Heart left ventricle (tissue), 16 donors: ENCODE measurements at regions not wholly inside any gene's neighbourhood (a gene's known extent, or its start where the extent isn't known, plus 50 kb on each side); places are given as distances from the start of the nearest gene placed in this dataset.
A peak's percentile ranks its signal among the peaks of the same experiment; 100 is the strongest.

ENCODE experiments used
- ATAC-seq, 4 donors: fragments of 200-7000 bp; cut with Tn5 transposase; one replicate each; pipeline ENCODE4 v1.9.1; 2020 to 2022; ENCODE audit warnings: moderate library complexity in 4 of 4, mild to moderate bottlenecking in 3 of 4, moderate number of reproducible peaks in 1 of 4
- DNase-seq, 5 donors: peaks; one replicate each; pipeline ENCODE4 v3.0.0-alpha.2; 2020
- H3K27ac ChIP-seq, 12 donors: fragments of 200-600 bp; sonication (generic) in 4 of 12; one replicate each; pipeline versions ENCODE4 v1.5.0 to v1.8.0; 2016 to 2022; ENCODE audit warnings: mild to moderate bottlenecking in 2 of 12
- H3K27me3 ChIP-seq, 9 donors: fragments of 200-600 bp; sonication (generic) in 2 of 9; one replicate each; pipeline versions ENCODE4 v1.5.1 to v1.8.0; 2016 to 2022; ENCODE audit warnings: mild to moderate bottlenecking in 3 of 9
- H3K36me3 ChIP-seq, 9 donors: fragments of 200-600 bp; sonication (generic) in 2 of 9; one replicate each; pipeline versions ENCODE4 v1.5.0 to v1.8.0; 2018 to 2022; ENCODE audit warnings: mild to moderate bottlenecking in 2 of 9
- H3K4me1 ChIP-seq, 12 donors: fragments of 200-600 bp; sonication (generic) in 4 of 12; one replicate each; pipeline versions ENCODE4 v1.5.0 to v1.8.0; 2016 to 2022; ENCODE audit warnings: mild to moderate bottlenecking in 3 of 12
- H3K4me3 ChIP-seq, 12 donors: fragments of 200-600 bp; sonication (generic) in 4 of 12; one replicate each; pipeline versions ENCODE4 v1.5.0 to v1.8.0; 2017 to 2022; ENCODE audit warnings: mild to moderate bottlenecking in 9 of 12, moderate library complexity in 4 of 12
- H3K9me3 ChIP-seq, 12 donors: fragments of 200-600 bp; sonication (generic) in 4 of 12; one replicate each; pipeline versions ENCODE4 v1.5.0 to v1.8.0; 2016 to 2022; ENCODE audit warnings: mild to moderate bottlenecking in 1 of 12
- POLR2A ChIP-seq, 2 donors: fragments of 450-650 bp; IDR thresholded peaks; one replicate each; pipeline ENCODE4 v1.6.1; 2017; ENCODE audit warnings: antibody characterized with exemption in 2 of 2, mild to moderate bottlenecking in 2 of 2, moderate library complexity in 2 of 2
- WGBS, 4 donors: extraction: QIAGEN DNeasy Blood & Tissue Kit in 2 of 4; methylation state at CpG; one replicate each; pipeline versions ENCODE4 v1.1.5 to v1.1.7; 2013 to 2018; 5-methylcytosine and 5-hydroxymethylcytosine counted together
- intact Hi-C, 10 donors: fragments of 100-400 bp; cut with DNase I; formaldehyde crosslinking; loops; one replicate each; pipeline versions ENCODE4 v1.11.1 to v1.14.2; 2022
- TF ChIP-seq, protein P1 (sequence below), 12 donors: fragments of 200-600 bp; sonication (generic) in 4 of 12; IDR thresholded peaks; one replicate each; pipeline versions ENCODE4 v1.5.0 to v1.8.0; 2018 to 2022; ENCODE audit warnings: antibody characterized with exemption in 12 of 12, mild to moderate bottlenecking in 5 of 12
- donor health status: ischemic (EF 13 %, LVEDD 7.1; RV severe dilation, severe dysfunction).
- donor health status: healthy with polysubstance abuse.
- donor health status: DM: no; HTN: yes; CAD: no.
- donor health status: DM: no; HTN: no; CAD: no.
- donor health status: ischemic (EF 25% LVEDD 6.9; RV normal size, moderate dysfunction).
- donor health status: ischemic (EF 25% LVEDD 5.7; RV mildly dilated, moderate dysfunction).
- donor health status: healthy.
- donor health status: DM: yes; HTN: yes; CAD: no.
- donor health status: ischemic (EF 35%, LVEDD 5.7; RV mildly dilated, moderate dysfunction).
- donor health status: nonischemic (EF 11% LVEDD 7.7; RV severe dilation, severe dysfunction).
- donor health status: DM: yes; HTN: yes; CAD: no.
- donor health status: PGD.
- donor health status: ischemic (EF 29% LVEDD 5.4; RV normal size, mild dysfunction).
- donor health status: nonischemic (EF 23%, LVEDD 6.1; RV moderate dilation, normal function).

DNA sequence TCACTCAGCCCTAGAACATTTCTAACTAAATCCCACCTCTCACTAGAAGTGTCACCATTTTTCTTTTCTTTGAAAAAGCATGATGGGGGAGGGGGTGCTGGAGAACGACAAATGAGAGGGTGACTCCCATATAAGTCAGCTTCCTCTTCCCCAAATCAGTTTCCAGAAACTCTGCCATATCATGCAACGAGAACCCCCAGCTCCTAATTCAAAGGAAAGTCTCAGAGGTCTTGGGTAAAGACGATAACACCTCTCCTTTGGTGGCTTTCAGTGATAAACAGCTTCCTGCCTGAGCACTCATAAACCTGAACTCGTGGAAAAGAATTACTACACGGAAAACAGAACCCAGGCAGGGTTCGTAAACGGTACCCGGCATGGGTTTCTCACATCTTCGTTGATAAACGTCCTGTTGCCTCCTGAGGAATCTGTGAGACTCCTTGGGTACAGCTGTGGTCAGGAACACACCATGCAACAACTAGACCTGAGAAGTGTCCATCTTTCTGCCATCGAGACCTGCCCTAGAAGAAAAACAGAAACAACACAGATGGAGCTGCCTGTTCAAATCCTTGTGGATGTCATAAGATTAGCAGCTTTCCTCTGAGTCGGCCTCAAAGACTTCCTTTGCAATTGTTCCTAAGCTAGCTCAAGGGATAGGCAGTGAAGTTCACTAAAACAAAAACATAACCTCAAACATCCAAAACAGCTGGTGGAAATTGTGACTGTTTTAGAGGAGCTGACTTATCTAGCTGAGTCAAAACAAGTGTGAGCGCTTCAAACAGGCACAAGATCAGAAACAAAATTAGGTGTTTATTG is 185.8 kb upstream of the PRDM1 start:
- DNase-seq (no peak), ATAC-seq (peak in 3 of 4 donors; percentile 46 to 71 (median 55))
- intact Hi-C loops: no loop called here
- peak overlapping the region in 4 of 12 donors; percentile 4 to 56 (median 32) for H3K27ac ChIP-seq
- H3K36me3 ChIP-seq: no peaks in the 10 kb centered on the region
- no peaks in the 10 kb centered on the region for H3K27me3 ChIP-seq
- no peak overlapping the region for H3K4me3 ChIP-seq
- WGBS, 4 donors: 53 to 70% (median 60%) methylated on average over 13 of the region's 13 CpGs
- H3K9me3 ChIP-seq: no peaks in the 10 kb centered on the region
- no peak for TF ChIP-seq POLR2A (IDR thresholded peaks at IDR 0.05)
- TF ChIP-seq, protein P1, sequence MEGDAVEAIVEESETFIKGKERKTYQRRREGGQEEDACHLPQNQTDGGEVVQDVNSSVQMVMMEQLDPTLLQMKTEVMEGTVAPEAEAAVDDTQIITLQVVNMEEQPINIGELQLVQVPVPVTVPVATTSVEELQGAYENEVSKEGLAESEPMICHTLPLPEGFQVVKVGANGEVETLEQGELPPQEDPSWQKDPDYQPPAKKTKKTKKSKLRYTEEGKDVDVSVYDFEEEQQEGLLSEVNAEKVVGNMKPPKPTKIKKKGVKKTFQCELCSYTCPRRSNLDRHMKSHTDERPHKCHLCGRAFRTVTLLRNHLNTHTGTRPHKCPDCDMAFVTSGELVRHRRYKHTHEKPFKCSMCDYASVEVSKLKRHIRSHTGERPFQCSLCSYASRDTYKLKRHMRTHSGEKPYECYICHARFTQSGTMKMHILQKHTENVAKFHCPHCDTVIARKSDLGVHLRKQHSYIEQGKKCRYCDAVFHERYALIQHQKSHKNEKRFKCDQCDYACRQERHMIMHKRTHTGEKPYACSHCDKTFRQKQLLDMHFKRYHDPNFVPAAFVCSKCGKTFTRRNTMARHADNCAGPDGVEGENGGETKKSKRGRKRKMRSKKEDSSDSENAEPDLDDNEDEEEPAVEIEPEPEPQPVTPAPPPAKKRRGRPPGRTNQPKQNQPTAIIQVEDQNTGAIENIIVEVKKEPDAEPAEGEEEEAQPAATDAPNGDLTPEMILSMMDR (IDR thresholded peaks at IDR 0.05): no peak
- H3K4me1 ChIP-seq: peaks cover 0 to 27% (median 0%) of the 10 kb centered on the region in 12 donors

DNA sequence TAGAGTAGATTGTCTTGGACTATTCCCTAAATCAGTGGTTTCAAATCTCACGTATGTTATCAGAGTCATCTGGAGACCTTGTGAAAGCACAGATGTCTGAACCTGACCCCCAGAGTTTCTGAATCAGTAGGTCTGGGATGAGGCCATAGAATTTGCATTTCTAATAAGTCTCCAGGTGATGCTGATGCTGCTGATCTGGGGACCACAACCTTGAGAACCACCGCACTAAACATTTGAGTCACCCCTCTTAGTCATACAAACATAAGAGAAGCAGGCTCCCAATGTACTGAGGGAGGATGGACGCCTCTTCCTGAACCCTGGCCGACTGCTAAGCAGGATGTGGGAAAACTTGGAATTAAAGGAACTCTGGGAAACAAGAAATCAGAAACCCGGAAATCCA is 187.8 kb upstream of the PRDM1 start:
- H3K4me1 ChIP-seq: peaks cover 0 to 27% (median 0%) of the 10 kb centered on the region in 12 donors
- H3K9me3 ChIP-seq: no peaks in the 10 kb centered on the region
- H3K36me3 ChIP-seq: no peaks in the 10 kb centered on the region
- no peaks in the 10 kb centered on the region for H3K27me3 ChIP-seq
- no peak overlapping the region for H3K4me3 ChIP-seq
- no peak overlapping the region for H3K27ac ChIP-seq
- intact Hi-C loops: no loop called here
- ATAC-seq (no peak), DNase-seq (no peak)
- no peak for TF ChIP-seq POLR2A (IDR thresholded peaks at IDR 0.05)
- TF ChIP-seq, protein P1 (IDR thresholded peaks at IDR 0.05): no peak
- WGBS, 4 donors: 59 to 79% (median 77%) methylated on average over 5 of the region's 5 CpGs

DNA sequence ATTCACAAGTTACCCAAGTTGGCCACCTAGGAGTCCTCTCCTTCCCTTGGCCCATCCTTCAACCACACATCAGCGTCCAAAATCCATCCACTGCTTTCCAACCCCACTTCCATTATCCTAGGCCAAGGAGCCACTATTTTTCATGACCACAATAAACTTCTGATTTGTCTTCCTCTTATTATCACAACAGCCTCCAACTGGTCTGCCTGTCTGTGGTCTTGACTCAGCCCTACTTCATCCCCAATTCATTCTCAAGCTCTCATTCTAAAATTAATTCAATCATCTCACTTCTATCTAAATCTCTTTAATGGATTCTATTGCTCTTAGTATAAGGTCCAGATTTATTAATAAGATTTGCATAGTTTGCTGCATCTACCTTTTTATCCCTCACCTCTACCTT is 189.0 kb upstream of the PRDM1 start:
- DNase-seq (no peak), ATAC-seq (no peak)
- Histone ChIP-seq H3K36me3 (no peaks in the 10 kb centered on the region), H3K4me3 (no peak overlapping the region), H3K27ac (no peak overlapping the region), H3K9me3 (no peaks in the 10 kb centered on the region), H3K4me1 (peaks cover 0 to 26% (median 4%) of the 10 kb centered on the region in 12 donors), H3K27me3 (no peaks in the 10 kb centered on the region)
- intact Hi-C loops: no loop called here
- WGBS, 4 donors: 92 to 98% (median 98%) methylated on average over 1 of the region's 1 CpG
- TF ChIP-seq, protein P1 (IDR thresholded peaks at IDR 0.05): no peak
- TF ChIP-seq POLR2A (IDR thresholded peaks at IDR 0.05): no peak

DNA sequence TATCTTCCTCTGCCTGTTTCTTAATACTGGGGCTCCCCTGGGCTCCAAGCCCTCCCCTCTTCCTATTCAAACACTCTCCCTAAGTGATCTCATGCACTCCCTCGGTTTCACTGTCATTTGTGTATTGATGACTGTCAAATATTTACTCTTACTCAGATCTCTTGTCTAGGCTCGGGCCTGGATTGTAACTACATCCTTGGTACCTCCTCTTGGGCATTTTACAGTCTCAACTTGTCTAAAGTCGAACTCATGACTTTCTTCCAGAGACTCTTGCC is 189.4 kb upstream of the PRDM1 start:
- no peaks in the 10 kb centered on the region for H3K9me3 ChIP-seq
- H3K4me3 ChIP-seq: no peak overlapping the region
- DNase-seq (no peak), ATAC-seq (no peak)
- peaks cover 0 to 28% (median 4%) of the 10 kb centered on the region in 12 donors for H3K4me1 ChIP-seq
- no peaks in the 10 kb centered on the region for H3K27me3 ChIP-seq
- no peaks in the 10 kb centered on the region for H3K36me3 ChIP-seq
- H3K27ac ChIP-seq: no peak overlapping the region
- intact Hi-C loops: no loop called here
- TF ChIP-seq POLR2A (IDR thresholded peaks at IDR 0.05): no peak
- TF ChIP-seq, protein P1 (IDR thresholded peaks at IDR 0.05): no peak
- WGBS, 4 donors: 66 to 73% (median 71%) methylated on average over 3 of the region's 3 CpGs
